HepG2 (cell line): ENCODE measurements at regions not wholly inside any gene's neighbourhood (a gene's known extent, or its start where the extent isn't known, plus 50 kb on each side); places are given as distances from the start of the nearest gene placed in this dataset.

Experiments
- BHLHE40 ChIP-seq: IDR thresholded peaks from 2 replicates; pipeline ENCODE4 v1.6.1; 2011; ENCODE audit warnings: low read length, improper control_type of control experiment
- BRF2 ChIP-seq: sonication (generic); formaldehyde crosslinking; IDR thresholded peaks from 2 replicates; pipeline ENCODE4 v1.8.1; 2022; ENCODE audit warnings: mild to moderate bottlenecking, missing genetic modification reagents
- CTCF ChIP-seq: sonication (generic); formaldehyde crosslinking; IDR thresholded peaks from 2 replicates; pipeline ENCODE4 v1.5.0; 2020; ENCODE audit warnings: mild to moderate bottlenecking, missing genetic modification reagents, moderate library complexity
- GABPA ChIP-seq, 2 experiments: IDR thresholded peaks; 2 replicates each; pipeline ENCODE4 v1.6.1; 2011 to 2016; ENCODE audit warnings: low read depth in 2 of 2, low read length in 1 of 2, missing biosample characterization in 1 of 2, missing genetic modification characterization in 1 of 2
- HOXA9 ChIP-seq: sonication (generic); formaldehyde crosslinking; IDR thresholded peaks from 2 replicates; pipeline ENCODE4 v1.8.1; 2022; ENCODE audit warnings: missing genetic modification reagents, mild to moderate bottlenecking, moderate library complexity, borderline replicate concordance
- LBX2 ChIP-seq: sonication (generic); formaldehyde crosslinking; IDR thresholded peaks from 2 replicates; pipeline ENCODE4 v1.5.0; 2020; ENCODE audit warnings: missing genetic modification reagents, mild to moderate bottlenecking, borderline replicate concordance
- NFE2L1 ChIP-seq: sonication (generic); formaldehyde crosslinking; IDR thresholded peaks from 2 replicates; pipeline ENCODE4 v1.4.0; 2020; ENCODE audit warnings: missing genetic modification reagents, mild to moderate bottlenecking, borderline replicate concordance
- POLR2A ChIP-seq, 2 experiments: IDR thresholded peaks; 2 replicates each; pipeline ENCODE4 v1.6.1; 2011; ENCODE audit warnings: low read depth in 2 of 2, low read length in 2 of 2, mild to moderate bottlenecking in 1 of 2, moderate library complexity in 1 of 2; ENCODE audit not compliant: insufficient read depth in 1 of 2
- POLR2AphosphoS2 ChIP-seq: IDR thresholded peaks from 2 replicates; pipeline ENCODE4 v1.6.1; 2011; ENCODE audit warnings: low read depth, low read length, improper control_type of control experiment
- RFX3 ChIP-seq: IDR thresholded peaks from 2 replicates; pipeline ENCODE4 v1.6.1; 2016; ENCODE audit warnings: missing biosample characterization, missing genetic modification reagents
- ZFYVE20 ChIP-seq: sonication (generic); formaldehyde crosslinking; IDR thresholded peaks from 2 replicates; pipeline ENCODE4 v1.8.0; 2023; ENCODE audit warnings: low read depth, mild to moderate bottlenecking, moderate library complexity, missing genetic modification reagents, borderline replicate concordance
- ZNF138 ChIP-seq: sonication (generic); formaldehyde crosslinking; IDR thresholded peaks from 2 replicates; pipeline ENCODE4 v1.5.0; 2020; ENCODE audit warnings: mild to moderate bottlenecking, low read depth, missing genetic modification reagents
- ZNF639 ChIP-seq: conservative IDR thresholded peaks from 2 replicates; pipeline ENCODE4 v1.6.1; 2018; ENCODE audit warnings: missing genetic modification reagents

GRCh38 chrX:15953801-15954200 lies 99.2 kb upstream of the AP1S2 start:
- TF ChIP-seq ZFYVE20 (CRISPR knock-in tag): no peak
- TF ChIP-seq BHLHE40: no peak
- no peak for TF ChIP-seq ZNF639 (CRISPR knock-in tag)
- no peak for TF ChIP-seq LBX2 (CRISPR knock-in tag)
- no peak for TF ChIP-seq ZNF138
- TF ChIP-seq HOXA9 (CRISPR knock-in tag): no peak
- no peak for TF ChIP-seq CTCF (CRISPR knock-in tag)
- TF ChIP-seq RFX3 (CRISPR knock-in tag): no peak
- TF ChIP-seq BRF2: no peak
- TF ChIP-seq GABPA (IDR thresholded peaks at IDR 0.05; ENCODE audit: low read depth, low read length): no peak
- TF ChIP-seq GABPA (CRISPR knock-in tag; IDR thresholded peaks at IDR 0.05; ENCODE audit: low read depth): no peak
- TF ChIP-seq NFE2L1 (CRISPR knock-in tag): no peak
- no peak for TF ChIP-seq POLR2AphosphoS2
- TF ChIP-seq POLR2A (IDR thresholded peaks at IDR 0.05; ENCODE audit: insufficient read depth in 1 of 2, low read depth in 2 of 2, low read length in 2 of 2): no peak
